ENCODE measurements at regions not wholly inside any gene's neighbourhood (a gene's known extent, or its start where the extent isn't known, plus 50 kb on each side); places are given as distances from the start of the nearest gene placed in this dataset.

DNA sequence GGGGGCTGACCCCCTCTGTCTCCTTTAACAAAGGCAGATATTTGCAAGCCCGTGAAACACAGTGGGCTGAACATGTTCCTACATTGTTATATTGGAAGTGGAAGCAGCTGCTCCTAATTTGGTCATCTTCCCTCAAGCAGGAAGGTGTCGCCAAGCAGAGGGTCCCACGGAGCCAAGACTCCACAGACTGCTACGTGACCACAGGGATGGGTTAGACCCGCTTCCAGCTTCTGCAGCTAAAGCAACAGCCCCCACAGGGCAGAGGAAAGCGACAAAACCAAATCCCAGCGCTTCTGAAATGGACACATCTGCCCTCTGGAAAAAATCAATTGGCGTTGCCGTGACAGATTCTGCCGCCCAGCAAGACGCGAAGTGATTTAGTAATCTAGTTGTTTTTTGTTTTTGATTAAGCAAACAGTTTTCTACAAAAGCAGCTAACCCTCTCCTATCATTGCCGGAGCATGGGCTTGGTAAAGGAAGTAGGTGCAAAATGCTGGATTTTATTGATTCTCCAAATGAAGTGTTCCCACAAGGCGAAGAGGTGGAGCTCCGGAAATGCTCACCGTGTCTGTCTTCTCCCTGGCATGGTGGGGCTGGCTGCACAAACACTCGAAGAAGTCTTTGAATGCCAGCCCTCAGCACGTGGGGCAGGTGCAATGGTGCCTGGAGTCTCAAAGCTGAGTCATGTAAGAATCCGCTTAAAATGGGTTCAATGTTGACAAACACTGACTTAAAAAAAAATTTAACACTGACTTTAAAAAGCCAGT lies 79.4 kb upstream of the FRMD1 start:
- no peak for TF ChIP-seq CTCF (IDR thresholded peaks at IDR 0.05)
- TF ChIP-seq POLR2A (IDR thresholded peaks at IDR 0.05): no peak

Data from body of pancreas (tissue), 4 donors.